OCI-LY7 (cell line): ENCODE measurements at regions not wholly inside any gene's neighbourhood (a gene's known extent, or its start where the extent isn't known, plus 50 kb on each side); places are given as distances from the start of the nearest gene placed in this dataset.
"Not testable (repeated sequence)": the region's sequence is repeated elsewhere in the genome, so short reads cannot be mapped to it uniquely, and the experiment has no call there.

ENCODE experiments used
- BruUV-seq: library from RNA; stranded (reverse); fragments of 400-500 nt; replicated peaks from 2 replicates; lab custom pipeline; 2021; lab: Mats Ljungman, UMichigan
- CTCF ChIA-PET: fragments of 300-600 bp; sonication (Branson Sonifier 250); formaldehyde crosslinking; loops from one replicate; lab custom pipeline; 2022; ENCODE audit warnings: antibody characterized with exemption; ENCODE audit not compliant: unreplicated experiment; lab: Charles Lee
- POLR2A ChIA-PET: fragments of 300-600 bp; sonication (Branson Sonifier 250); formaldehyde crosslinking; loops from one replicate; lab custom pipeline; 2022; ENCODE audit warnings: antibody characterized with exemption; lab: Charles Lee
- DNase-seq: peaks from one replicate; pipeline ENCODE4 v3.0.0-alpha.2; 2015; ENCODE audit warnings: low spot score
- H2AFZ ChIP-seq: fragments of 200-600 bp; sonication (generic), shearing (Covaris generic); 2 replicates; pipeline ENCODE4 v1.6.1; 2014; ENCODE audit warnings: mild to moderate bottlenecking, antibody characterized with exemption, low read length, moderate library complexity
- H3K27ac ChIP-seq: fragments of 200-600 bp; sonication (generic); 2 replicates; pipeline ENCODE4 v1.5.1; 2014; ENCODE audit warnings: mixed run types, low read depth, mild to moderate bottlenecking, moderate library complexity, low read length, inconsistent platforms; ENCODE audit not compliant: poor library complexity, severe bottlenecking
- H3K36me3 ChIP-seq: fragments of 200-600 bp; sonication (generic); 2 replicates; pipeline ENCODE4 v1.6.1; 2014; ENCODE audit warnings: mild to moderate bottlenecking, antibody characterized with exemption, low read length, moderate library complexity, mixed read lengths; ENCODE audit not compliant: insufficient read depth
- H3K4me1 ChIP-seq: fragments of 200-600 bp; sonication (generic); 2 replicates; pipeline ENCODE4 v1.5.1; 2014; ENCODE audit warnings: mild to moderate bottlenecking, low read length; ENCODE audit not compliant: insufficient read depth, poor library complexity, severe bottlenecking
- H3K4me2 ChIP-seq: fragments of 200-600 bp; sonication (generic); 2 replicates; pipeline ENCODE4 v1.6.1; 2014; ENCODE audit warnings: mild to moderate bottlenecking, low read length
- H3K4me3 ChIP-seq: fragments of 200-600 bp; sonication (generic); 2 replicates; pipeline ENCODE4 v1.5.1; 2014; ENCODE audit warnings: mild to moderate bottlenecking, low read depth, low read length; ENCODE audit not compliant: poor library complexity, severe bottlenecking
- H3K79me2 ChIP-seq: fragments of 200-600 bp; sonication (generic); 2 replicates; pipeline ENCODE4 v1.6.1; 2016; ENCODE audit warnings: low read depth, mild to moderate bottlenecking, low read length, moderate library complexity, mixed read lengths; ENCODE audit not compliant: insufficient read depth
- H3K9me2 ChIP-seq: fragments of 200-600 bp; sonication (generic); 2 replicates; pipeline ENCODE4 v1.6.1; 2016; ENCODE audit warnings: mild to moderate bottlenecking, low read length, mixed read lengths; ENCODE audit not compliant: insufficient read depth
- H3K9me3 ChIP-seq: fragments of 200-600 bp; sonication (generic); 2 replicates; pipeline ENCODE4 v1.6.1; 2014; ENCODE audit warnings: mild to moderate bottlenecking, mixed run types, low read length, mixed read lengths
- H4K20me1 ChIP-seq: fragments of 200-600 bp; sonication (generic); 2 replicates; pipeline ENCODE4 v1.6.1; 2014; ENCODE audit warnings: mild to moderate bottlenecking, antibody characterized with exemption, low read length, moderate library complexity, mixed read lengths; ENCODE audit not compliant: insufficient read depth
- EZH2phosphoT487 ChIP-seq: fragments of 200-600 bp; sonication (generic); IDR thresholded peaks from 2 replicates; pipeline ENCODE4 v1.6.1; 2018; ENCODE audit warnings: low read depth, borderline replicate concordance, mild to moderate bottlenecking, mixed run types, antibody characterized with exemption, low read length, moderate library complexity, mixed read lengths
- intact Hi-C: fragments of 100-400 bp; cut with micrococcal nuclease; formaldehyde crosslinking; loops from one replicate; pipeline ENCODE4 v1.10.0; 2022; ENCODE audit not compliant: unreplicated experiment
- TF ChIP-seq, protein P1 (sequence below): fragments of 200-600 bp; sonication (generic); conservative IDR thresholded peaks from 2 replicates; pipeline ENCODE4 v1.5.1; 2014; ENCODE audit warnings: mild to moderate bottlenecking, antibody characterized with exemption, low read length, moderate library complexity, mixed read lengths

DNA sequence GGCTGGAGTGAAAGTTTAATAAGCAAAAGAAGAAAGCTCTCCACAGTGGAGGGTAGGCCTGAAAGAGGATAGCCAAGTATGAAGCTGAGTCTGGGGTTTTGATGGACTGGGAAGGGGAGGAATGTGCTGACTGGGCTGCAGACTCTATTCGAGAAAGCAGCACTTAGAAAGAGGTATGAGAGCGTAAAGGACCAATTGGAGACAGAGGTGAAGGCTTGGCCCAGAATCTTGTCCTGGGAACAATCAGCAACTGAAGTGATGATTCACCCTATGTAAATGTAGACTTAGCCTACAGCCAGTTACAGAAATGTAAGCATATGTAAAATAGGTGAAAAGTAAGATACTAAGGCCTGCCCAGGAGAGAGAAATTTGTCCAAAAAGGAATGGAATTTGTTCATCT is 111.2 kb upstream of the HSFY2 start:
- no TSS peak for BruUV-seq
- Histone ChIP-seq H3K4me2 (no peak overlapping the region), H3K27ac (no peak overlapping the region), H3K79me2 (no peaks in the 10 kb centered on the region), H3K4me1 (no peaks in the 10 kb centered on the region), H3K9me3 (no peaks in the 10 kb centered on the region), H4K20me1 (no peaks in the 10 kb centered on the region), H3K9me2 (no peaks in the 10 kb centered on the region), H3K4me3 (no peak overlapping the region), H3K36me3 (no peaks in the 10 kb centered on the region), H2AFZ (no peak overlapping the region)
- no peak for DNase-seq
- TF ChIP-seq EZH2phosphoT487: no peak
- TF ChIP-seq, protein P1, sequence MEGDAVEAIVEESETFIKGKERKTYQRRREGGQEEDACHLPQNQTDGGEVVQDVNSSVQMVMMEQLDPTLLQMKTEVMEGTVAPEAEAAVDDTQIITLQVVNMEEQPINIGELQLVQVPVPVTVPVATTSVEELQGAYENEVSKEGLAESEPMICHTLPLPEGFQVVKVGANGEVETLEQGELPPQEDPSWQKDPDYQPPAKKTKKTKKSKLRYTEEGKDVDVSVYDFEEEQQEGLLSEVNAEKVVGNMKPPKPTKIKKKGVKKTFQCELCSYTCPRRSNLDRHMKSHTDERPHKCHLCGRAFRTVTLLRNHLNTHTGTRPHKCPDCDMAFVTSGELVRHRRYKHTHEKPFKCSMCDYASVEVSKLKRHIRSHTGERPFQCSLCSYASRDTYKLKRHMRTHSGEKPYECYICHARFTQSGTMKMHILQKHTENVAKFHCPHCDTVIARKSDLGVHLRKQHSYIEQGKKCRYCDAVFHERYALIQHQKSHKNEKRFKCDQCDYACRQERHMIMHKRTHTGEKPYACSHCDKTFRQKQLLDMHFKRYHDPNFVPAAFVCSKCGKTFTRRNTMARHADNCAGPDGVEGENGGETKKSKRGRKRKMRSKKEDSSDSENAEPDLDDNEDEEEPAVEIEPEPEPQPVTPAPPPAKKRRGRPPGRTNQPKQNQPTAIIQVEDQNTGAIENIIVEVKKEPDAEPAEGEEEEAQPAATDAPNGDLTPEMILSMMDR: no peak
- ChIA-PET POLR2A (no interaction called here), CTCF (no interaction called here)
- intact Hi-C loops: no loop called here

DNA sequence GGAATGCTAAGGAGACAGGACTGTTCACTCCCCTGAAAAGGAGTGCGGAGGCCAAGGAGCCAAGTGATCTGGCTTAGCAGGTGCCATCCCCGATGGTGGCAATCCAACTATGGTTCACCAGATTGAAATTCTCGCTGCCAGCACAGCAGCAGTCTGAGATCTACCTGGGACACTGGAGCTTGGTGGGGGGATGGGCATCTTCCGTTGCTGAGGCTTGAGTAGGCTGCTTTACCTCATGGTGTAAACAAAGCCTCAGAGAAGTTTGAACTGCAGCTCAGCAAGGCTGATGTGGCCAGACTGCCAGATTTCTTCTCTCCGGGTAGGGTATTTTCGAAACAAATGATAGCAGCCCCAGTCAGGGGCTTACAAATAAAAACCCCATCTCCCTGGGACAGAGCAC is 95.6 kb upstream of the HSFY2 start:
- H3K27ac ChIP-seq, H3K9me3 ChIP-seq, H2AFZ ChIP-seq, H3K9me2 ChIP-seq, CTCF ChIA-PET, intact Hi-C loops, POLR2A ChIA-PET, DNase-seq, H3K36me3 ChIP-seq, H4K20me1 ChIP-seq, H3K4me3 ChIP-seq, BruUV-seq, H3K4me2 ChIP-seq, H3K4me1 ChIP-seq, H3K79me2 ChIP-seq: not testable (repeated sequence)

DNA sequence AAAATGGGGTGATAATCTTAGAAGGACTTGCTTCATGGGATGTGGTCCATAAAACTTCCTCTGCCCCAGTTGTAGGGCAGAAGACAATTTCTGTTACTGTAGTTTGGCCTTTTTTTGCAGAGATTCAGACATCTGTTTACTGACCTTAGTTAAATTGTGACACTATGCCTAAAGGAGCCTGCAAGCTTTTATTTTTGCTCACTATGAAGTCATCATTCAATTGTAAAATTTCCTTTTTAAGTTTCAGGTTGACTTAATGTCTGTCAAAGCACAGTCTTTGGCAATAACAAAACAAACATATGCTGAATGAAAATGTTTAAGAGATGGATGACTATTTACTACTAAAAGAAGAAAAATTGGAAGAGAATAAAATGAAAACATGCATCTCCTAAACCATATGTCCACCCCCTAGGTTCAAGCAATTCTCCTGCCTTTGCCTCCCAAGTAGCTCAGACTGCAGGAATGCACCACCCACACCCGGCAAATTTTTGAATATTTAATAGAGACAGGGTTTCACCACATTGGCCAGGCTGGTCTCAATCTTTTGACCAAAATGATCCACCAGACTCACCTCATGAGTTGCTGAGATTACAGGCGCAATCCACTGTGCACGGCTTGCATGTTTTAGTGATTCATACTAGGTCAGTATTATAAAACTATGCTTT is 93.5 kb upstream of the HSFY2 start:
- H3K4me2 ChIP-seq, BruUV-seq, H3K4me3 ChIP-seq, H3K27ac ChIP-seq, POLR2A ChIA-PET, H3K79me2 ChIP-seq, H3K4me1 ChIP-seq, H3K9me3 ChIP-seq, H3K36me3 ChIP-seq, CTCF ChIA-PET, intact Hi-C loops, H4K20me1 ChIP-seq, DNase-seq, H3K9me2 ChIP-seq, H2AFZ ChIP-seq: not testable (repeated sequence)

DNA sequence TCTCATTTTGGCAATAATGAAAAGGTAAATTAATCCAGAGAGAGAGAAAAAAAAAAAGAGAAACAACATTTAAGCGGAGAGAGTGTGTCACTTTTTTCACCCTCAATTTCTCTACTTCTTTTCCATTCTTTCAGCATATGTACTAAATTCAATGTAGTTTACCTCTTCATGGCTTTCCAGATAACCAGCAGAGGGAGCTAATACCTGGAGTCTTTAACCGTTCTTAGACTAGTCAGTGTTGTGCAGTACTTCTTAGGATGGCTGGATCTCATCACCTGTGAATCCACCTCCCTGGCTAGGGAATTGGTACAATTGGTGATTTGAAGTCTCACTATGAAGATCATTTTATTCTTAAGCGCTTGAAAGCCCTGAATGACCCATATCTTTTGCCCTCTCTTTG is 87.3 kb upstream of the HSFY2 start:
- H3K9me3 ChIP-seq, H3K79me2 ChIP-seq, CTCF ChIA-PET, intact Hi-C loops, H4K20me1 ChIP-seq, POLR2A ChIA-PET, BruUV-seq, H3K4me3 ChIP-seq, H3K36me3 ChIP-seq, H3K27ac ChIP-seq, H2AFZ ChIP-seq, DNase-seq, H3K4me1 ChIP-seq, H3K9me2 ChIP-seq, H3K4me2 ChIP-seq: not testable (repeated sequence)

DNA sequence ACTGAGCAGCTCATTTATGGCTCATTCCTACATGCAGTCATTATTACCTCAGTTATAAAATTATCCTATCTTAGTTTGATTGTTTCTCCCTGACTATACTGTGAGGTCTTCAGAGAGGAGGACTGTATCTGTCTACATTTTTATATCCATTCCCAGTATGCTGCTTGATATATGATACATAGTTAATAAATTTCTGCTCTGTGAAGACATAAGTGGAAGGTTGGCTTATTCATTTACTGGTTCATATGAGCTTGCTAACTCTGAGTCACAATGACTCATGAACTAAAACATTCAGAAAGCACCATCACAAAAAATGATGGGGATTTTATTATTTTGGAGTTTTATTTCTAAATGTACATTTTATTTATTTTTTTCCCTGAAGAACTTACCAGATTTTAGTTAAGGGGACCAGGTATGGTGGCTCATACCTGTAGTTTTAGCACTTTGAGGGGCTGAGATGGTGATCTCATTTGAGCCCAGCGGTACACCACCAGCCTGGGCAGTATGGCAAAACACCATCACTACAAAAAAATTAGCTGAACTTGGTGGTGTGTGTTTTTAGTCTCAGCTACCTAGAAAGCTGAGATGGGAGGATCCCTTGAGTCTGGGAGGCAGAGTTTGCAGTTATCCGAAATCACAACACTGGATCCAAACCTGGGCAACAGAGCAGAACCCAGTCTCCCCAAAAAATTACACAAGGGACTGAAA is 85.1 kb upstream of the HSFY2 start:
- POLR2A ChIA-PET, DNase-seq, H4K20me1 ChIP-seq, H3K4me1 ChIP-seq, H2AFZ ChIP-seq, H3K36me3 ChIP-seq, intact Hi-C loops, H3K79me2 ChIP-seq, H3K4me2 ChIP-seq, CTCF ChIA-PET, H3K27ac ChIP-seq, H3K4me3 ChIP-seq, H3K9me3 ChIP-seq, H3K9me2 ChIP-seq, BruUV-seq: not testable (repeated sequence)
